NCI-H2171 (cell line): ENCODE measurements at regions not wholly inside any gene's neighbourhood (a gene's known extent, or its start where the extent isn't known, plus 50 kb on each side); places are given as distances from the start of the nearest gene placed in this dataset.
"Not testable (repeated sequence)": the region's sequence is repeated elsewhere in the genome, so short reads cannot be mapped to it uniquely, and the experiment has no call there.

Source experiments
- DNase-seq: peaks from one replicate; lab custom pipeline; 2025; lab: John Stamatoyannopoulos, UW

GRCh38 chr13:90675129-90675528 lies 672.4 kb upstream of the MIR17HG start:
- DNase-seq: no peak

DNA sequence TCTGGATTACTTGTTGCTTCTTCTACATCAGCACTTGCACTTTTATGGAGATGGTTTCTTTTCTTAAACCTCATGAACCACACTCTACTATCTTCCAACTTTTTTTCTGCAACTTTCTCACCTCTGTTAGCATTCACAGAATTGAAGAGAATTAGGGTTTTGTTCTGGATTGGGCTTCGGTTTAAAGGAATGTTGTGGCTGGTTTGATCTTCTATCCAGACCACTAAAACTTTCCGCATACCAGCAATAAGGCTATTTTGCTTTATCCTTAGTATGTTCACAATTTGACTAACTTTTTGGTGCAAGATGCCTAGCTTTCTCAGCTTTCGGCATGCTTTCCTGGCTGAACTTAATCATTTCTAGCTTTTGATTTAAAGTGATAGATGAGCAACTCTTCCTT lies 666.7 kb upstream of the MIR17HG start:
- DNase-seq: no peak

DNA sequence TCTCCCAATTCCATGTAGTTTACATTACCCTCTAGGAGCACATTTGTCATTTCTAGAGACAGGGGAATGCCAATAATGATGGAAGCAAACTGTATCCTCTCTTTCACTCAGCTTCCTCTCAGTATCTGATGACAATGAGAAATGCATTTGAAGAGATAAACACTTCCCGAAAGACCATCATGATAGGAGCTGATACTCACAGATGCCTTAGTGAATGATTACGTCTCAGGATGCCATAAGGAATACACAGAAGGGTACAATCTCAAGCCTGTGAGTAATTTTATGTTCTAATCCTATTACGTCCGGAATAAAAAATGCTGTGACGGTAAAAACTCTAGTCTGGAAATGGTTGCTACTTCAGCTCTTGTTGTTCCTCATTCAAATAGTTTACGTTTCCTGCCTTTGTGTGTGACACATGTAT lies 663.8 kb upstream of the MIR17HG start:
- DNase-seq: no peak

- DNase-seq: no peak
Measured at GRCh38 chr13:90686442-90686841, 661.0 kb upstream of the MIR17HG start.

DNA sequence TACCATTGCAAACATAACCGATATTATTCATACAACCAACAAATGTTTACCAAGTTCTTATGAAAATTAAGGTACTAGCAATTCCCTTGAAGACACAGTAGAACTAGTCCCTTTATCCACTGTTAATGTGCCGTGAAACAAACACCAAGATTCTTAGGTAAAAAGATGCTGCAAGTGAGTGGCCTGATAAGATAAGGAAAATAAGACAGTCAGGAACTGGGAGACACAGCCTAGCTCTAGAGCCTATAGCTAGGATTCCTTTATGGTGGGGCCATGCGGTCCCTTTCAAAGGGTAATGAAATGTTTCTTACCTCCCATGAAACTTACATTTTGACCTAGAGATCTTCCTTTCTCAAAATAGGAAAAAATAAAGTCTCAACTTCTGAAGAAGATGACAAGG lies 658.4 kb upstream of the MIR17HG start:
- DNase-seq: no peak

DNA sequence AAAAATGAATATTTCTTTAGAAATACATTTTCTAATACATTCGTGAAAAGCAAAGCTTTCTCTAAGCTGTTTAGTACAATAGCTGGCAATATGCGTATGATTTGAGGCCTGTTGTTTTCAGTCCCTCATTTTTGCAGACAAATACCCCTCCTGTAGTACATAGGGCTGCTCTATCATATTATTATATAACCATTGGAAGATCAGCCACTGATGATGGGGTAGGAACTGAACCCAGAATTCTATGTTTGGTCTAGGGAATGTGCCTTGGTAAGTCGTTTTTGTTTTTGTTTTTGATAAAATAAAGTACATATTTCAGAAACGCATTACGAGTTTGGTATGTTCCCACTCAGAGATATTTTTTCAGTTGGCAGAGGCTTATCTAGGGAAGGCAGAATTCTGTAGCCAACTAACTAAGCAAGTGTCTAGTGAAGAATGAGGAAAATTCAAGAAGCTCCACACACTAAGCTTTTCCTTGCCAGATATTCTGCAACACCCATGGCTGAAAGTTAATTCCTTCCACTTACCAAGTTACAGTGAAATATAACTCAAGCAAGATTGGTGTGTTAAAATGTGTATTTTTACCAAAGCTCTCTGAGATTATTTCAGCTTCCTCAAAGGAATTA lies 656.9 kb upstream of the MIR17HG start:
- no peak for DNase-seq

GRCh38 chr13:90696254-90696653 lies 651.2 kb upstream of the MIR17HG start:
- no peak for DNase-seq

DNA sequence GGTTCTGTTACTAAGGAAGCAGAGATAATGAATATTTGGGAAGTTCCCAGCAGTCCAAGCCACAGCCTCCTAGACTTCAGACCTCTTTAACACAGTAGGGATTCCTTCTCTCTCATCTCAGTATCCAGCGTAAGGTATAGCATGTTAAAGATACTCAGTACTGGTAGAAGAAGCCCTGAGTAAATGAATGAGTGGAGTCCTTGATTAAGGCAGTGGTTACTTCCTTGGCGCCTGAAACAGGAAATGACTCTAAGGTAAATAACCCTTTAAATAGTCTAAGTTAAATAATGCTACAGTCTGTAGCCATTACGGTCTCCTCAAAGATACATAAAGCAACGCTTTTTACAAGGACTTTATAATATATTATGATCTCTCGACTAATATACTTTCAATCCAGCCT lies 650.8 kb upstream of the MIR17HG start:
- no peak for DNase-seq

DNA sequence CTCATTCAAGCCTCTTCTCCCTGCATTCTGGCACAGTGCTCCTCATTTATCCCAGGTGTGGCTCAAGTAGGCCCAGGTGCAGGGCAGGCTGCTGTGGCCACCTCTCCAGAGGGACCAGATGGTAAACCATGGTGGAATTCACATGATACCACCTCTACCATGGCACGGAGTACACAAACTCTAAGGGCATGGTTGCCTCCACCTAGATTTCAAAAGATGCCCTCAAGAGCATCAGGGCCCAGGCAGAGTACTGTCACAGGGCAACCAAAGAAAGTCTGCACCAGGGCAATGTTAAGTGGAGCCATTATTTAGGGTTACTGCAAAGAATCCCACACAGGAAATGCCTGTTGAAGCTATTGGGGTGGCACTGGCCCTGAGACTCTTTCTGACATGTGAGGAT lies 647.1 kb upstream of the MIR17HG start:
- no peak for DNase-seq

DNA sequence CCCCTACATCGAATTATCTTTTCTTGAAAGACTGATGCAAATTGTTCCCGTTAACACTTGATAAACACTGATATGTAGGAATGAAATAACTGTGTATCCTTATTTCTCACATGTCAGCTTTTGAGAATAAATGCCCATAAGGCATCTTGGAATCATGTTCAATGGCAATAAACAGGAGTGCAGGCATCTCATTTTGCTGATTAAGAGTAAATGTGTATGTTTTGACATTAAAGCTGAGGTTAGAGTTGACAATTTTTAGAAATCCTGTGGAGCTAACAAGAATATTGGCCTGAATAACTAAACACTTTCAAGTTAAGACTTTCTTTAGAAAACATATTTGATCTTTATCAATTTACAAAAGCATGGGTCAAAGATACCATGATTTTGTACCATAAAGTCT lies 646.2 kb upstream of the MIR17HG start:
- no peak for DNase-seq

DNA sequence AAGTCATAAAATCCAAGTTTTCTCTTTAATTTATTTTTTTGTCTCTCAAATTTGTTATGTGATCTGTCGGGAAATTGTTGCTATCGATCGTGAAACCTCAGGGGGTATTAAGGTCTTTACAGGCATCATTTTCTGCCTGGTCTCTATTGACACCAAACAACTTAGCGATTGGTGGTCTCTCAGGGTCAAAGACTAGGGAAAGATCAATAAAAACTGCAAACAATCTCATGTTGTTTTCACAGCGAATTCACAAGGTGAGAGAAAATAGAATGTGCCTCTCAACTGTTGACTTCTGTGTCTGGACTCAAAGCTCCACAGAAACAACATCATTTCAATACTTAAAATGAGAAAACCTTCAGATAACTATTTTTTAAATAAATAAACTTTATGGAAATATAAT lies 645.4 kb upstream of the MIR17HG start:
- no peak for DNase-seq

- DNase-seq: no peak
Measured at GRCh38 chr13:90706631-90707030, 640.9 kb upstream of the MIR17HG start.

DNA sequence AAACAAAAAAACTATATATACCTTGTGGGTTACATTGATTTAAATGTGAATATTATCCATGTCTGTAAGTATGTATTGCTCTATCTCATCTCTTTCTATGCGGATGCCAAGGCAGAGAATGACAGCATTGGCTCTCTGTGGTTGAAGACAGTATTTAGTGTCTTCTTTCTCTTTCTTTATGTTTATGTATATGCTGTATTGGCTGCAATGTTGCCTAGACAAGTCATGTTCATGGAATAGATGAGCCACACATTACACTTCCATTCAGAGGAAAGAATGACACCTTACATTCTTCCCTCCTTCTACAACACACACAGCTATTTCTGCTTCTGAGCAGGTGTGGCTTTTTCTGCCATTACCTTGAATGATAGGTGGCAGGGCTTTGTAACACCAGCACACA lies 639.4 kb upstream of the MIR17HG start:
- DNase-seq: no peak

DNA sequence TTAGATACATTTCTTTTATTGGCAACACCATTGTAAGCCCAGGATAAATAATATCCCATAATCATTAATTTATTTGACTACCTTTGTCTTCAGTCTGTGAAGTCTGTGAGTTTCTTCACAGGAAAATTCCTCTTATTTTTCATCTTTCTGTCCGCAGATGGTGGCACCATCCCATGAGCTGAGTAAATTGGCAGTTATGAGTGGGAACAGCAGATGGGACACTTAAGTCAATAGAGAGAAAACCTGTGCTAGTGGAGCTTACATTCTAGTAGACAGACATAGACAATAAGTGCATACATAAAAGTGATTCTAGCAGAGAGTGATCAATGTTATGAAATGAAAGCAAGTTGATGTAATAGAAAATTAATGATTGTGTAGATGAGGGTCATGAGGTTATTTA lies 638.2 kb upstream of the MIR17HG start:
- DNase-seq: no peak

DNA sequence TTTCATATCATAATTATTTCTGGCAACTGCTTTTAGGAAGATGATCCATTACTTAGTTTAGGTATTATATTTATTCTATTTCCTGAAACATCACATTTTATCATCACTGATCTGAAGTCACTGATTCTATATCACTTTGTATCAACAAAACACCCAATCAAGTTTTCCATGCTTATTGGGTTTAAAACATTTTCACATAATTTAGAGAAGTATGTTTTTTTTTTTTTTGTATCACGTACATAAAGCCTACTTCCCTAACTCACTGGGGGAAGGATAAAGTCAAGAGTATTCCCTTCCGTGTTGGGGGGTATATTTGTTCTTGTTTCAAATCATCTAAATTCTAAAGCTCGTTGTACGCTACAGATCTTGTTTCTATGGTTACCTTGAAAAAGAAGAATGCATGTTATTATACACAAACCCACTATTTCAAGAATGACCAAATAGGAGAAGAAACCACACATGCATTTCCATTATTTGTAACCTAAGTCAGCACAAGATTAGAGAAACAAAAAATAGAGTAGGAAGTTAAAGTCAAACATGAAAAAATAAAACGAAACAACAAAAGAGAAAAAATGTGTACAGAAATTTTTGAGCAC lies 637.2 kb upstream of the MIR17HG start:
- DNase-seq: no peak

DNA sequence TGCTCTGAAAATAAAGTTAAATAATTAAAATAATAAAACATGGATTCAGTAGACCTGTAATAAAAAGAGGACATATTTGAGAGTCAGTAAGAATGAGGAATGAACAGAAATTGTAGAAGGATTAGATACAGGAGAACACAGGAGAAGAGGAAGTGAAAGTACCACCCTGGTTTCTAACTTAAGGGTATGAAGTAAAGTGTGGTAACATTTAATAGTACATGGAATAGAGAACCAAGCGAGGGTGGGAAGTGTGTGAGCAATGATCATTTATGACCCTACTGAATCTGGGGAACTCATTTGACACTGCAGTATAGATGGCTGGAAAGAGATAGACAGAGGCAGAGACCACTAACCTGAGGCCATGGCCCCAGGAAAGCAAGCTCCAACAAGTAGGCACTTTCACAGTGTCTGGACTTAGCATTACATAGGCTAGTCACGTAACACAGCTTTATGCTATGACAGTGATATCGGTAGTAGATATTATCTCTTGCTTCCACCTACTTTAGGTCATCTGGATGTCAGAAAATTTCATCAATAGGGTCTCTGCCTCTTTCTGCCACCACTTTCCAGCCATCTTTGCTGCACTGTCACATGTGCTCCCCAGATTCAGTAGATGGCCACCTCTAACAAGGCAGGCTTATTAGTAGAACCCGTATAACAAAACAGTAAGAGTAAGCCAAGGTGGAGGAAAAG lies 633.9 kb upstream of the MIR17HG start:
- DNase-seq: no peak

DNA sequence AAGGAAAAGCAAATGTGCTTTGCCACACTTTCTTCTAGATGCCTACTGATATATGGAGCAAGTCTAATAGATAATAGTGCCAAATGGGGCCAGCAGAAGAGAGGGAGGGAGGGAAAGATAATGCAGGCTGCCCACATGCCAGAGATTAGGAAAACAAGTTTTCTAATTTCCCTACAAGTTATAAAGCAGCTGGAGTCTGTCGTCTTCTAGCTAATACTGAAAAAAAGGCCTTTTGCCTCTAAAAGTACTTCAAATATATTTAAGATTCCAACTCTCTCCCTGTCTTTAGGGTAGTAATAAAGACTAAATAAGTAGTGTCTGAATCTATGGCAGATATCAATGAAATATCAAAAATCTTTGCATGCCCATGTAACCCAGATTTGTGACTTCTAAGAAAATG lies 632.0 kb upstream of the MIR17HG start:
- no peak for DNase-seq

- DNase-seq: no peak
Measured at GRCh38 chr13:90717451-90717936, 630.0 kb upstream of the MIR17HG start.

GRCh38 chr13:90719461-90719860 lies 628.0 kb upstream of the MIR17HG start:
- no peak for DNase-seq

DNA sequence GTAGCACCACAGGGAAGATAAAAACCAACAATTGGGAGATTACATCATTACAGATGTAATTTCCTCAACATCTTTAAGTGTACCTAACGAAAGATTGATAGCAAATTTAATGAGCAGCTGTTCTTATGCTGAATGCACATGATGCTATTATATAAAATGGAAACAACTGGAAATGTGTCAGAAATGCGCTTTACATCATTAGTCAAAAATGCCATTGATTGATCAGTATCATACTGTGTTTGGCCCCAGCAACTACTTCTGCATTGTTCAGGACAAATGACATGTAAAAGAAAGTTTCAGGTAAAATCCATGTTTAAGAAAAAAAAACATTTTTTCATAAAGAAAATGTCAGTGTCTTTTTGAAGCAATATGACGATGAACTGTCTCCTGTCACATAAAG lies 625.5 kb upstream of the MIR17HG start:
- DNase-seq: no peak

- DNase-seq: no peak
Measured at GRCh38 chr13:90723381-90723780, 624.1 kb upstream of the MIR17HG start.

- no peak for DNase-seq
Measured at GRCh38 chr13:90726375-90726774, 621.1 kb upstream of the MIR17HG start.

DNA sequence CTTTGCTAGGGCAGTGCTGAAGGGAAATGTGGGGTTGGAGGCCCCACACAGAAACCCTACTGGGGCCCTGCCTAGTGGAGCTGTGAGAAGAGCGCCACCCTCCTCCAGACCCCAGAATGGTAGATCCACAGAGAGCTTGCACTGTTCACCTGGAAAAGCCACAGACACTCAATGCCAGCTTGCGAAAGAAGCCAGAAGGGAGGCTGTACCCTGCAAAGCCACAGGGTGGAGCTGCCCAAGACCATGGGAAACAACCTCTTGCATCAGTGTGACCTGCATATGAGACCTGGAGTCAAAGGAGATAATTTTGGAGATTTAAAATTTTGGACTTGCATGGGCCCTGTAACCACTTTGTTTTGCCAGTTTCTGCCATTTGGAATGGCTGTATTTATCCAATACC lies 615.4 kb upstream of the MIR17HG start:
- DNase-seq: no peak

- DNase-seq: not testable (repeated sequence)
Measured at GRCh38 chr13:90734497-90734896, 613.0 kb upstream of the MIR17HG start.
